Psoas muscle (tissue), 7 donors: ENCODE measurements at regions not wholly inside any gene's neighbourhood (a gene's known extent, or its start where the extent isn't known, plus 50 kb on each side); places are given as distances from the start of the nearest gene placed in this dataset.
"Not testable (repeated sequence)": the region's sequence is repeated elsewhere in the genome, so short reads cannot be mapped to it uniquely, and the experiment has no call there.

ENCODE experiments used
- ATAC-seq, 4 donors: fragments of 200-7000 bp; cut with Tn5 transposase; one replicate each; pipeline ENCODE4 v1.9.1; 2020; ENCODE audit warnings: moderate library complexity in 3 of 4, mild to moderate bottlenecking in 2 of 4
- DNase-seq, 2 donors: peaks; one replicate each; pipeline ENCODE4 v3.0.0-alpha.2; 2020
- H3K27ac ChIP-seq: fragments of 200-600 bp; one replicate; pipeline ENCODE4 v1.8.0; 2022
- H3K27me3 ChIP-seq, 3 donors: fragments of 200-600 bp in 1 of 3; one replicate each; pipeline versions ENCODE4 v1.6.1 to v1.8.0; 2013 to 2022; ENCODE audit warnings: low read length in 2 of 3, mild to moderate bottlenecking in 2 of 3, moderate library complexity in 1 of 3; ENCODE audit not compliant: insufficient read depth in 3 of 3
- H3K36me3 ChIP-seq, 2 donors: fragments of 200-600 bp in 1 of 2; one replicate each; pipeline versions ENCODE4 v1.6.1 to v1.8.0; 2013 to 2022; ENCODE audit warnings: low read depth in 1 of 2, mild to moderate bottlenecking in 1 of 2, moderate library complexity in 1 of 2; ENCODE audit not compliant: insufficient read depth in 1 of 2
- H3K4me1 ChIP-seq: fragments of 200-600 bp; one replicate; pipeline ENCODE4 v1.8.0; 2022
- H3K4me3 ChIP-seq: fragments of 200-600 bp; one replicate; pipeline ENCODE4 v1.8.0; 2022; ENCODE audit warnings: mild to moderate bottlenecking
- H3K9me3 ChIP-seq: fragments of 200-600 bp; one replicate; pipeline ENCODE4 v1.8.0; 2022
- CTCF ChIP-seq: fragments of 200-600 bp; IDR thresholded peaks from one replicate; pipeline ENCODE4 v1.8.0; 2022; ENCODE audit warnings: antibody characterized with exemption
- WGBS, 3 donors: extraction: QIAGEN DNeasy Blood & Tissue Kit; methylation state at CpG; one replicate each; pipeline versions ENCODE4 v1.1.6 to v1.1.7; 2013; 5-methylcytosine and 5-hydroxymethylcytosine counted together
- intact Hi-C, 2 donors: fragments of 100-400 bp; cut with DNase I; formaldehyde crosslinking; loops; one replicate each; pipeline versions ENCODE4 v1.11.0 to v1.14.2; 2022
- donor health status: healthy with polysubstance abuse.
- donor health status: DM: no; HTN: no; CAD: no; lungs with moderate emphysema.
- donor health status: Bipolar disorder and iron deficiency.
- donor health status: healthy.
- donor health status: DM: yes; HTN: yes; CAD: no.
- donor health status: DM: no; HTN: no; CAD: no.
- donor health status: DM: yes; HTN: yes; CAD: no.

GRCh38 chr13:90835826-90836225 lies 511.7 kb upstream of the MIR17HG start:
- TF ChIP-seq CTCF, result no peak
- H3K9me3 ChIP-seq, result no peaks in the 10 kb centered on the region
- H3K27me3 ChIP-seq, result no peaks in the 10 kb centered on the region
- H3K27ac ChIP-seq, result no peak overlapping the region
- no peaks in the 10 kb centered on the region for H3K4me1 ChIP-seq
- DNase-seq, result no peak
- no peak overlapping the region for H3K4me3 ChIP-seq
- H3K36me3 ChIP-seq, result no peaks in the 10 kb centered on the region
- intact Hi-C loops, result no loop called here
- ATAC-seq, result no peak

GRCh38 chr13:90838317-90838960 lies 509.0 kb upstream of the MIR17HG start:
- 89 to 94% (median 90%) methylated on average over 4 of the region's 4 CpGs for WGBS, 3 donors
- H3K4me3 ChIP-seq, result no peak overlapping the region
- no peak overlapping the region for H3K27ac ChIP-seq
- H3K36me3 ChIP-seq, result no peaks in the 10 kb centered on the region
- H3K9me3 ChIP-seq, result no peaks in the 10 kb centered on the region
- H3K27me3 ChIP-seq, result no peaks in the 10 kb centered on the region
- no peak for TF ChIP-seq CTCF
- intact Hi-C loops, result no loop called here
- ATAC-seq, result no peak
- H3K4me1 ChIP-seq, result no peaks in the 10 kb centered on the region
- no peak for DNase-seq

- no peak overlapping the region for H3K4me3 ChIP-seq
- no peaks in the 10 kb centered on the region for H3K9me3 ChIP-seq
- H3K36me3 ChIP-seq, result no peaks in the 10 kb centered on the region
- no peak for DNase-seq
- ATAC-seq, result no peak
- no peaks in the 10 kb centered on the region for H3K27me3 ChIP-seq
- no peak for TF ChIP-seq CTCF
- intact Hi-C loops, result no loop called here
- H3K4me1 ChIP-seq, result no peaks in the 10 kb centered on the region
- no peak overlapping the region for H3K27ac ChIP-seq
These were observed 508.4 kb upstream of the MIR17HG start for GRCh38 chr13:90839061-90839460.

GRCh38 chr13:90846936-90847335 lies 500.6 kb upstream of the MIR17HG start:
- DNase-seq (no peak), ATAC-seq (no peak)
- 80 to 85% (median 85%) methylated on average over 1 of the region's 1 CpG for WGBS, 3 donors
- H3K4me1 ChIP-seq, result no peaks in the 10 kb centered on the region
- H3K9me3 ChIP-seq, result no peaks in the 10 kb centered on the region
- intact Hi-C loops, result no loop called here
- TF ChIP-seq CTCF, result no peak
- no peak overlapping the region for H3K27ac ChIP-seq
- no peaks in the 10 kb centered on the region for H3K27me3 ChIP-seq
- H3K4me3 ChIP-seq, result no peak overlapping the region
- H3K36me3 ChIP-seq, result no peaks in the 10 kb centered on the region

- WGBS, 3 donors, result 74 to 81% (median 78%) methylated on average over 9 to 10 of the region's 10 CpGs
- H3K27me3 ChIP-seq, H3K4me3 ChIP-seq: not testable (repeated sequence)
These were observed 493.8 kb upstream of the MIR17HG start for GRCh38 chr13:90853666-90854065.

More at GRCh38 chr13:90853666-90854065, 493.8 kb upstream of the MIR17HG start:
- DNase-seq, H3K36me3 ChIP-seq, intact Hi-C loops, H3K4me1 ChIP-seq, H3K9me3 ChIP-seq, H3K27ac ChIP-seq, ATAC-seq: not testable (repeated sequence)
